CD1c-positive myeloid dendritic cell (primary cell): ENCODE measurements at regions not wholly inside any gene's neighbourhood (a gene's known extent, or its start where the extent isn't known, plus 50 kb on each side); places are given as distances from the start of the nearest gene placed in this dataset.
"Not testable (repeated sequence)": the region's sequence is repeated elsewhere in the genome, so short reads cannot be mapped to it uniquely, and the experiment has no call there.

Source experiments
- DNase-seq: peaks from one replicate; pipeline ENCODE4 v3.0.0-alpha.2; 2016; ENCODE audit errors: extremely low spot score

- DNase-seq: no peak
Observed at GRCh38 chr6:77178821-77179220, 284.5 kb downstream of the HTR1B start.

GRCh38 chr6:77177470-77177869, 285.8 kb downstream of the HTR1B start:
- DNase-seq: no peak

DNA sequence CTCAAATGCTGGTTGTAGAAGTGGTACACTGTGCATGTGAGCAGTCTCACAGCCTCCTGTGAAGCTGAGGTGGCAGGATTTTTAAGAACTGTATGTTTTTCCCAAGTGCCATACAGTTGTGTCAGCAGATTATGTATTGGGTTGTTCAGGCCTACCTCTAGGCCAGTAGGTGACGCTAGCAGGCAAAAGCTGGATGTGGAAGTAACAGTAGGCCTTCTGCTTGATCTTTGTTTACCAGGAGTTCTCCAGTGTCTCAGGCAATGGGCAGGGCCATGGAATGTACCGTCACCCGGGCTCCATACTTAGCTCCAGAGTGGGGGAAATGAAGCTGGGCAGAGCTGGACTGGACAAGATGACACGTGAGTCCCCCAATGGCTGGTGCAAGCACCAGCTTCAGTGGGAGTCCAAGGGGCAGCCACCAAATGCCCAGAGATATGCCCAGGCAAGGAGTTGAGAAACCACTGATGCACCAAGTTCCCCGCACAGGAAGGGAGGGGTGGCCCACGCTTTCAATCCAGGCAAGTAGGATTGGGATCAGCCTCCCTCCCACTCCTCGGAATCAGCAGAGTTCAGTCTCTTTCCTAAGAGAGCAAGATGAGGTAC, 289.7 kb downstream of the HTR1B start:
- no peak for DNase-seq

DNA sequence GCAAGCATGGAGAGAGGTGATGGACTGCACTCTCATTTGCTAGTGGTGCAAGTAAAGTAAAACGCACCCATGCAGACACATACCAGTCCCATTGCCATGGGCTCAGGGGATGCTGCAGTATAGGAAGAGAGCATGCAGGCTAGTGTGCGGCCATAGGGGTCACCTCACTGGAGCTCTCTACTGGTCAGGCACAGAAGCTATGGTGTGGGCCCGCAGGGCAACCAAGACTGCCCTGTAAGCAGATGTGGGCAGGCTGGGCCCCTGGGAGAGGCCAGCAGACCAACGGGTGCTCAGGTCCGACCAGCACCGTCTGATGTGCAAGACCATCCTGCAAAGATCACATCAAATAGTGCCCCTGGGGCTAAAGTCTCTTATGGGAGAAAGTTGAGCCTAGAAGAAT, 290.7 kb downstream of the HTR1B start:
- DNase-seq: no peak

GRCh38 chr6:77159730-77160129, 303.6 kb downstream of the HTR1B start:
- DNase-seq: no peak

- DNase-seq: no peak
Observed at GRCh38 chr6:77151241-77151640, 312.1 kb downstream of the HTR1B start.

GRCh38 chr6:77150736-77151135, 312.6 kb downstream of the HTR1B start:
- DNase-seq: no peak

DNA sequence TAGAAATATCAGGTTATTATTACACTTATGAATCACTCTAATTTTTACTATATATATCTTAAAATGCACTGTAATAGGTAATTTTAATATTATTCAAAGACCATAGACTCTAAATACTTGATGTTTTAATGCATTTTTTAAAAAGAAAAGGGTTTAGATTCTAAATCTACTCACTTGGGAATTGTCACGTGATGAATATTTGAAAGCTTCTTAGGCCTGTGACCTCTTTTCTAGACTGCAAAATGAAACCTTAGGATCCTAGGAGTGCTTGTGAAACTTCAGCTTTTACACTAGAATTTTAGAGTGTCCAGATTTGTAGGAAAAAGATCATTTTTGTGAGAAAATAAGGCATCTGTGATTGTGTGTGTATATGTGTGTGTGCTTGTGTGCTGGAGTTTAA, 318.0 kb downstream of the HTR1B start:
- no peak for DNase-seq

GRCh38 chr6:77143659-77144447, 319.4 kb downstream of the HTR1B start:
- no peak for DNase-seq

DNA sequence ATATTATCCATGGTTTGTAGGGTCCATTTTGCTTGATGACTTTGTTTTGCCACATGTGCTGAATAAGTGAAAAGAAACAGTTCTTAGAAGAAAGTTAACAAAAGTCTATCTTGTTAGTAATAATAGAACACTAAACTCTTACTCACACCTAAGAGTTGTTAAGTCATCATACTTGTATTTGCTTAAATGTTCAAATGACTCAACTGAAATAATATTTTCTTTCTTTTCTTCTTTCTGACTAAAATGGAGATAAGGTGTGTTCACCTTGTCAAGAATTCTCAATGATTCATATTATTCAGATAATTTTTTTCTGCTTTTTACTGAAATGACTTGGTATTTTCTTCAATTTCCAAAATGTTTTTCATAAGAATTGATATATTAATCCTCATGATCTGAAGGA, 327.2 kb downstream of the HTR1B start:
- no peak for DNase-seq

DNA sequence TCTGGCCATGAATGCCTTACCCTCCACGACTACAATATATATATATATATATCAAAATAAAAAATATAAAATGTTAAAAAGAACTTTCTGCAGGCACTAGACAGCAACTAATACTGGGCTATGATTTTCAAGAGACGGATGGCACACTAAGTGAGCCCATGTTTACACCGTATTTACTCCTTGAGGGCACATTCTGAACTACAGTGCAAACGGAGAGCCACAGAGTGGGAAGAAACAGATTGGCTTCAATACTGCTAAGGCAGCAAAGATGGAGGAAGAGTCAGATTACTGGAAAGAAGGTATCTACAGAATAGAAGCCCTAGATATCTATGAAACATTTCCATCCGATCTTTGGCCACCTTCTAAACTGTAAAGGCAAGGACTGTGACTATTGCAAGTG, 330.3 kb downstream of the HTR1B start:
- no peak for DNase-seq

GRCh38 chr6:77131426-77131825, 331.9 kb downstream of the HTR1B start:
- no peak for DNase-seq

GRCh38 chr6:77124604-77125003, 338.7 kb downstream of the HTR1B start:
- no peak for DNase-seq

DNA sequence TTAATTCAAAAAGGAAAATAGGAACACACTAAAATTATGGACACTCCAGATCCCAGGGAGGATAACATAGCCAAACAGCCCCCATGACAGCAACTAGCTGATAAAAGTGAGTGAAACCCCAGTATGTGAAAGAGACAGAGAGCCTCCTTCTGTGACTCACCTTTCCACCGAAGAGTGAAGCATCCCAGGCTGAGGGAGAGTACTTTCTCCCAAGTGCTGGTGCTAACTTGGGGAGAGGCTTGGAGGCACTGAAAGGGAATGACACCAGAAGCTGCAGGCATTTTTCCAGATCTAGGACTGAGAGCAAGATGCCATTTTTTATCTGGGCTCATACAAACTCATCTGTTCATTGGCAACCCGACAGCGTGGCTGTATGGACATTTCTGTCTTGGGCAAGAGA, 339.8 kb downstream of the HTR1B start:
- no peak for DNase-seq

DNA sequence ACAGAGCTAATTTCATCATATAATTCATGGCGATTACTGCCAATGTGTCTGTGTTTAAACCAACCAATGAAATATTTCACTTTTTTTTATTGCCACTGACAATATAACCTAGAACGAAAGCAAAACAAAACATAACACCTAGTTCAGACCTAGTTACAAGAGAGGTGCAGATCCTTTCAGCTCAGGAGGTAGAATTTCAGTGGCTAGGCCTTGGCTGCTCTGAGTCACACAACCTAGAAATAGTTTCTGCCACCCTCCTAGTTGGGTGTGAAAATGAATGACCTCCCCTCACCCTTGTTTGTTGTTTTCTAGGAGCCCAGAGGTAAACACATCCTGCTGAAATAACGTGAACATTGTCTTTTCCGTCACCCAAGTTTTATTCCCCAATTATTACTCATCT, 356.3 kb downstream of the HTR1B start:
- DNase-seq: no peak

- no peak for DNase-seq
Observed at GRCh38 chr6:77105091-77105490, 358.2 kb downstream of the HTR1B start.

GRCh38 chr6:77097940-77098339, 365.4 kb downstream of the HTR1B start:
- no peak for DNase-seq

- no peak for DNase-seq
Observed at GRCh38 chr6:77095936-77096627, 367.2 kb downstream of the HTR1B start.

- no peak for DNase-seq
Observed at GRCh38 chr6:77094821-77095220, 368.5 kb downstream of the HTR1B start.

- DNase-seq: no peak
Observed at GRCh38 chr6:77092971-77093370, 370.3 kb downstream of the HTR1B start.

GRCh38 chr6:77089776-77090175, 373.5 kb downstream of the HTR1B start:
- no peak for DNase-seq

GRCh38 chr6:77087794-77088318, 375.4 kb downstream of the HTR1B start:
- DNase-seq: not testable (repeated sequence)
